Brain microvascular endothelial cell (primary cell): ENCODE measurements at regions not wholly inside any gene's neighbourhood (a gene's known extent, or its start where the extent isn't known, plus 50 kb on each side); places are given as distances from the start of the nearest gene placed in this dataset.

Source experiments
- DNase-seq: peaks from one replicate; pipeline ENCODE4 v3.0.0-alpha.2; 2020
- H3K27ac ChIP-seq: fragments of 250-450 bp; sonication (Bioruptor Pico); 2 replicates; pipeline ENCODE4 v1.5.1; 2020; ENCODE audit warnings: mild to moderate bottlenecking, moderate library complexity
- H3K27me3 ChIP-seq: fragments of 250-450 bp; sonication (Bioruptor Pico); replicated peaks from 2 replicates; pipeline ENCODE4 v1.5.1; 2020; ENCODE audit warnings: mild to moderate bottlenecking
- H3K36me3 ChIP-seq: fragments of 250-450 bp; sonication (Bioruptor Pico); replicated peaks from 2 replicates; pipeline ENCODE4 v1.5.1; 2020; ENCODE audit warnings: mild to moderate bottlenecking
- H3K4me3 ChIP-seq: 2 replicates; pipeline ENCODE4 v1.5.1; 2011; ENCODE audit warnings: low read depth, mild to moderate bottlenecking, control low read depth, low read length, moderate library complexity
- CTCF ChIP-seq: IDR thresholded peaks from 2 replicates; pipeline ENCODE4 v1.5.1; 2011; ENCODE audit warnings: low read depth, mild to moderate bottlenecking, moderate library complexity, low read length, control low read depth, inconsistent platforms; ENCODE audit errors: missing control alignments
- in situ Hi-C: cut with HindIII; loops from 2 replicates; pipeline ENCODE4 v1.10.0; 2017; ENCODE audit warnings: low sequenced_read_pairs, low pct_ligation_motif_present

GRCh38 chr18:29811519-29811918, 1231.0 kb downstream of the DSC3 start:
- H3K27ac ChIP-seq, result no peak overlapping the region
- no peak for DNase-seq
- no peaks in the 10 kb centered on the region for H3K27me3 ChIP-seq
- no peaks in the 10 kb centered on the region for H3K36me3 ChIP-seq
- H3K4me3 ChIP-seq, result no peak overlapping the region
- no peak for TF ChIP-seq CTCF
- in situ Hi-C loops, result no loop called here

GRCh38 chr18:29780816-29781215, 1261.7 kb downstream of the DSC3 start:
- no peaks in the 10 kb centered on the region for H3K27me3 ChIP-seq
- in situ Hi-C loops, result no loop called here
- no peak overlapping the region for H3K27ac ChIP-seq
- H3K4me3 ChIP-seq, result no peak overlapping the region
- no peak for TF ChIP-seq CTCF
- H3K36me3 ChIP-seq, result no peaks in the 10 kb centered on the region
- DNase-seq, result no peak

GRCh38 chr18:29779096-29779495, 1263.4 kb downstream of the DSC3 start:
- DNase-seq, result no peak
- H3K4me3 ChIP-seq, result no peak overlapping the region
- TF ChIP-seq CTCF, result no peak
- no peak overlapping the region for H3K27ac ChIP-seq
- in situ Hi-C loops, result no loop called here
- H3K27me3 ChIP-seq, result no peaks in the 10 kb centered on the region
- H3K36me3 ChIP-seq, result no peaks in the 10 kb centered on the region

- TF ChIP-seq CTCF, result no peak
- no peak for DNase-seq
- Histone ChIP-seq H3K27me3 (no peaks in the 10 kb centered on the region), H3K4me3 (no peak overlapping the region), H3K36me3 (no peaks in the 10 kb centered on the region), H3K27ac (no peak overlapping the region)
- in situ Hi-C loops, result no loop called here
Measured at GRCh38 chr18:29753379-29753778, 1289.2 kb downstream of the DSC3 start.

GRCh38 chr18:29749704-29750103, 1292.8 kb downstream of the DSC3 start:
- H3K4me3 ChIP-seq, result no peak overlapping the region
- DNase-seq, result no peak
- in situ Hi-C loops, result no loop called here
- no peak for TF ChIP-seq CTCF
- H3K27ac ChIP-seq, result no peak overlapping the region
- no peaks in the 10 kb centered on the region for H3K27me3 ChIP-seq
- H3K36me3 ChIP-seq, result no peaks in the 10 kb centered on the region

GRCh38 chr18:29741461-29741860, 1301.1 kb downstream of the DSC3 start:
- DNase-seq, result no peak
- in situ Hi-C loops, result no loop called here
- no peak overlapping the region for H3K27ac ChIP-seq
- TF ChIP-seq CTCF, result no peak
- no peaks in the 10 kb centered on the region for H3K27me3 ChIP-seq
- no peaks in the 10 kb centered on the region for H3K36me3 ChIP-seq
- H3K4me3 ChIP-seq, result no peak overlapping the region
